Ishikawa (cell line): ENCODE measurements at regions not wholly inside any gene's neighbourhood (a gene's known extent, or its start where the extent isn't known, plus 50 kb on each side); places are given as distances from the start of the nearest gene placed in this dataset.

ENCODE experiments used
- CEBPB ChIP-seq: IDR thresholded peaks from 2 replicates; pipeline ENCODE4 v1.6.1; 2012
- CREB1 ChIP-seq: IDR thresholded peaks from 2 replicates; pipeline ENCODE4 v1.6.1; 2012; ENCODE audit warnings: low read depth
- EGR1 ChIP-seq: IDR thresholded peaks from 2 replicates; pipeline ENCODE4 v1.6.1; 2012
- EP300 ChIP-seq: IDR thresholded peaks from 2 replicates; pipeline ENCODE4 v1.6.1; 2012; ENCODE audit warnings: borderline replicate concordance
- FOXM1 ChIP-seq: IDR thresholded peaks from 2 replicates; pipeline ENCODE4 v1.6.1; 2012; ENCODE audit warnings: low read depth, borderline replicate concordance
- NFIC ChIP-seq: IDR thresholded peaks from 2 replicates; pipeline ENCODE4 v1.6.1; 2012
- RAD21 ChIP-seq: IDR thresholded peaks from 2 replicates; pipeline ENCODE4 v1.6.1; 2012; ENCODE audit warnings: low read depth
- TAF1 ChIP-seq: IDR thresholded peaks from 2 replicates; pipeline ENCODE4 v1.6.1; 2012; ENCODE audit warnings: low read depth, mild to moderate bottlenecking
- TCF12 ChIP-seq: IDR thresholded peaks from 2 replicates; pipeline ENCODE4 v1.6.1; 2012; ENCODE audit warnings: low read depth
- TEAD4 ChIP-seq: IDR thresholded peaks from 2 replicates; pipeline ENCODE4 v1.6.1; 2012
- YY1 ChIP-seq: IDR thresholded peaks from 2 replicates; pipeline ENCODE4 v1.6.1; 2012; ENCODE audit warnings: low read depth
- ZBTB7A ChIP-seq: IDR thresholded peaks from 2 replicates; pipeline ENCODE4 v1.6.1; 2012; ENCODE audit warnings: low read depth
- TF ChIP-seq, protein P1 (sequence below): IDR thresholded peaks from 2 replicates; pipeline ENCODE4 v1.6.1; 2012; ENCODE audit warnings: low read depth, mild to moderate bottlenecking
- TF ChIP-seq, protein P2 (sequence below): IDR thresholded peaks from 2 replicates; pipeline ENCODE4 v1.6.1; 2012
- TF ChIP-seq, protein P3 (sequence below): IDR thresholded peaks from 2 replicates; pipeline ENCODE4 v1.6.1; 2012

DNA sequence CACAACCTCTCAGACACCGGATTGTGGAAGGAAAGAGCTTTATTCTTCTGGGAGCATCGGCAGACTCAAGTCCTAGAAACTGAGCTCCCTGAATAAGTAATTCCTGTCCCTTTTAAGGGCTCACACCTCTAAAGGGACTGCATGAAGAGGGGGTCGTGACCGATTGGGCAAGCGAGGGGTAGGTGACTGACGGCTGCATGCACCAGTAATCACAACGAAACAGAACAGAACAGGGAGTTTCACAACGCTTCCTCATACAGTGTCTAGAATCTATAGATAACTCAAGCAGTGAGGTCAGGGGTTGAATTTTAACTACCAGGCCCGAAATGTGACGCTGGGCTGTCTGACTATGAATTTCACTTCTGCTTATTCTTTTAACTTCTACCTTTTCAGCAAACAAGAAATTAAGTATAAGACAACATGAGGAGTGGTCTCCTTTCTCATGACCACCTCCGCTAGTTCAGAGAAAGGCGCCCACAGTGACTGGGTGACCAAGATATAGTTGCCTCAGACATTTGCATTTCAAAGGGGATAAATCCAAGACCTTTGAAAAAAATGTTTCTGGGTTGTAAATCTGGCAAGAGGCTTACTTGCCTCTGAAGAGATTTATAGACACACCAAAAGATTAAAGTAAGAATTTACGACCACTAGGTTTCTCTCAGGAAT, 88.4 kb upstream of the ATF7IP2 start:
- no peak for TF ChIP-seq EGR1
- TF ChIP-seq ZBTB7A, result no peak
- TF ChIP-seq CREB1, result no peak
- no peak for TF ChIP-seq EP300
- no peak for TF ChIP-seq FOXM1
- TF ChIP-seq NFIC, result no peak
- no peak for TF ChIP-seq TCF12
- TF ChIP-seq TAF1, result no peak
- TF ChIP-seq, protein P1, sequence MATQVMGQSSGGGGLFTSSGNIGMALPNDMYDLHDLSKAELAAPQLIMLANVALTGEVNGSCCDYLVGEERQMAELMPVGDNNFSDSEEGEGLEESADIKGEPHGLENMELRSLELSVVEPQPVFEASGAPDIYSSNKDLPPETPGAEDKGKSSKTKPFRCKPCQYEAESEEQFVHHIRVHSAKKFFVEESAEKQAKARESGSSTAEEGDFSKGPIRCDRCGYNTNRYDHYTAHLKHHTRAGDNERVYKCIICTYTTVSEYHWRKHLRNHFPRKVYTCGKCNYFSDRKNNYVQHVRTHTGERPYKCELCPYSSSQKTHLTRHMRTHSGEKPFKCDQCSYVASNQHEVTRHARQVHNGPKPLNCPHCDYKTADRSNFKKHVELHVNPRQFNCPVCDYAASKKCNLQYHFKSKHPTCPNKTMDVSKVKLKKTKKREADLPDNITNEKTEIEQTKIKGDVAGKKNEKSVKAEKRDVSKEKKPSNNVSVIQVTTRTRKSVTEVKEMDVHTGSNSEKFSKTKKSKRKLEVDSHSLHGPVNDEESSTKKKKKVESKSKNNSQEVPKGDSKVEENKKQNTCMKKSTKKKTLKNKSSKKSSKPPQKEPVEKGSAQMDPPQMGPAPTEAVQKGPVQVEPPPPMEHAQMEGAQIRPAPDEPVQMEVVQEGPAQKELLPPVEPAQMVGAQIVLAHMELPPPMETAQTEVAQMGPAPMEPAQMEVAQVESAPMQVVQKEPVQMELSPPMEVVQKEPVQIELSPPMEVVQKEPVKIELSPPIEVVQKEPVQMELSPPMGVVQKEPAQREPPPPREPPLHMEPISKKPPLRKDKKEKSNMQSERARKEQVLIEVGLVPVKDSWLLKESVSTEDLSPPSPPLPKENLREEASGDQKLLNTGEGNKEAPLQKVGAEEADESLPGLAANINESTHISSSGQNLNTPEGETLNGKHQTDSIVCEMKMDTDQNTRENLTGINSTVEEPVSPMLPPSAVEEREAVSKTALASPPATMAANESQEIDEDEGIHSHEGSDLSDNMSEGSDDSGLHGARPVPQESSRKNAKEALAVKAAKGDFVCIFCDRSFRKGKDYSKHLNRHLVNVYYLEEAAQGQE, result no peak
- no peak for TF ChIP-seq YY1

DNA sequence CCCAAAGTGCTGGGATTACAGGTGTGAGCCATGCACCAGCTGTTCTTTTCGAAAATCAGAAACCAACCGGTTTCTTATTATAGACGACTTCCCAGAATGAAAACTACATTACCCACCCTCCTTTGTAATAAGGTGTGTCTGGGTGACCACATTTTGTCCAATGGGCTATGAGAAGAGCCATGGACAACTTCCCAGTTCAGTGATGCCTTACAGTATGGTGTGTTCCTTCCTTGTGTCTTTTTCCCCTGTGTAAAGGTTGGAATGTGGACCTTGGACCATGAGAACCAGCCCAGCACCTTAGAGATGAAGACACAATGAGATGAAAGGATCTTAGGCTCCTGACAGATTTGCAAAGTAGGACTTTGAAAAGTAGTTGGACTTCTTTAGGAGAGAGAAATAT, 85.0 kb upstream of the ATF7IP2 start:
- TF ChIP-seq, protein P1, result no peak

DNA sequence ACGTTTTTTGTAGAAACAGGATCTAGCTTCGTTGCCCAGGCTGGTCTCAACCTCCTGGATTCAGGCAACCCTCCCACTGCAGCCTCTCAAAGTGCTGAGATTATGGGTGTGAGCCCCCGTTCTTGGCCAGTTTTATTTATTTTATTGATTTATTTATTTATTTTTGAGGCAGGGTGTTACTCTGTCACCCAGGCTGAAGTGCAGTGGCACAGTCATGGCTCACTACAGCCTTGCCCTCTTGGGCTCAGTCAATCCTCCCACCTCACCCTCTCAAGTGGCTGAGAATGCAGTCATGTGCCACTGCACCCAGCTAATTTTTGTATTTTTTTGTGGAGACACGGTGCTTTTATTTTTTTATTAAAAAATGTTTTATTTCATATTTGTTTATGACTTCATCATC, 79.9 kb upstream of the ATF7IP2 start:
- TF ChIP-seq TCF12 (no peak), CEBPB (no peak), TEAD4 (no peak), EP300 (no peak), FOXM1 (no peak), TAF1 (no peak), CREB1 (no peak), YY1 (no peak), ZBTB7A (no peak), NFIC (no peak), RAD21 (no peak), EGR1 (no peak)
- TF ChIP-seq, protein P2, sequence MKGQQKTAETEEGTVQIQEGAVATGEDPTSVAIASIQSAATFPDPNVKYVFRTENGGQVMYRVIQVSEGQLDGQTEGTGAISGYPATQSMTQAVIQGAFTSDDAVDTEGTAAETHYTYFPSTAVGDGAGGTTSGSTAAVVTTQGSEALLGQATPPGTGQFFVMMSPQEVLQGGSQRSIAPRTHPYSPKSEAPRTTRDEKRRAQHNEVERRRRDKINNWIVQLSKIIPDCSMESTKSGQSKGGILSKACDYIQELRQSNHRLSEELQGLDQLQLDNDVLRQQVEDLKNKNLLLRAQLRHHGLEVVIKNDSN, result no peak
- TF ChIP-seq, protein P1, result no peak
- TF ChIP-seq, protein P3, sequence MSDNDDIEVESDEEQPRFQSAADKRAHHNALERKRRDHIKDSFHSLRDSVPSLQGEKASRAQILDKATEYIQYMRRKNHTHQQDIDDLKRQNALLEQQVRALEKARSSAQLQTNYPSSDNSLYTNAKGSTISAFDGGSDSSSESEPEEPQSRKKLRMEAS, result no peak

DNA sequence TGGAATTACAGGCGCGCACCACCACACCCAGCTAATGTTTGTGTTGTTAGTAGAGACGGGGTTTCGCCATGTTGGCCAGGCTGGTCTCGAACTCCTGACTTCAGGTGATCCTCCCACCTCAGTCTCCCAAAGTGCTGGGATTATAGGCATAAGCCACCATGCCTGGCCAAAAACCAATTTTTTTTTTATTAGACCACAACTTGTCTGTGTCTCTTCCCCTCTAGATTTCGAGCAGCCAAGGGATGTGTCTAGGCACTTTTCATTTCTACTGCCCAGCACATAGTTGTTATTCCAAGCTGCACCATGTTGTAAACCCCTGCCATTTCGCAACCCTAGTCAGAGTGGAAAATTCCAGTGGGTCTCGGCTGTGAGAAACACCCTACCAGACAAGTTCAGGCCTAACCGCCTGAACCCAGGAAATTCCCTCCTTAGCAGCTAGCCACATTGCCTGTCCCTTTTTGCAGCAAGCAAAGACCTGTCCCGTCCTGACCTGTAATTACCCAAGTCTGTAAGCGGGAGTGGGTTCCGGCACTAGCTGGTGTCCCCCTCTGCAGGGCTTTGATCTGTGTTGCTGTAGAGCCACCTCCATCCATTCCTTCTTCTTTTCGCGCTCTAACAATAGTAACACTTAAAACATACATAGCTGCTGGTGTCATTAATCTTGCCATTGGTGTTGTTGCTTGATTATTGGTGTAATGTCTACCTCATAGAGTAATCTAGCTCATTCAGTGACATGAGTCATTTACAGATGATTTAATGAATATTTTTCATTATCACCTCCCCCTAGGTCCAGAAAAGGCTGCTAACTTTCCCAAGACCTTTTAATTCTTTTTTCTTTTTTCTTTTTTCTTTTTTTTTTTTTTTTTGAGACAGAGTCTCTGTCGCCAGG, 77.3 kb upstream of the ATF7IP2 start:
- TF ChIP-seq, protein P1, result no peak
- TF ChIP-seq EP300 (no peak), ZBTB7A (no peak), EGR1 (no peak), CREB1 (no peak), FOXM1 (no peak), TEAD4 (no peak), TAF1 (no peak), YY1 (no peak), RAD21 (no peak), NFIC (no peak), CEBPB (no peak), TCF12 (no peak)
- TF ChIP-seq, protein P3, result no peak
- TF ChIP-seq, protein P2, result no peak
